ENCODE measurements at regions not wholly inside any gene's neighbourhood (a gene's known extent, or its start where the extent isn't known, plus 50 kb on each side); places are given as distances from the start of the nearest gene placed in this dataset.
"Not testable (repeated sequence)": the region's sequence is repeated elsewhere in the genome, so short reads cannot be mapped to it uniquely, and the experiment has no call there.

DNA sequence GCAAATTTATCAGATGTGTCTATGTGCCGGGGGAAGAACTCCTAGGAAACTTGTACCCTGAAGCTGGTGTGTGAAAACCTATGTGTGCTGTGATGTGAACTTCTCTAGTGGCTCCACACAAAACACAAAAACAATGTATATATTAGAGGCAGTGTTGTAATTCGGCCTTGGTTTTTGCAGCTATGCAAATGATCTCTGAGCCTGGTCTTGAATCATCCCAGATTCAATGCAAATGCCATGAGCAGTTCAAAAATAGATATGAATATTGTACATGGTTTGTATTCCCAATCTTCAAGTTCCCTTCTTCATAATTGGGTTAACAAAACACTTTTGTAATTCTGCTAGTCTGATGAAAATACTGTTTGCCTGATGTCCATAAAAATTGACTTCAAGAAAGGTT, 152.6 kb downstream of the MFSD1 start:
- Histone ChIP-seq H3K27me3 (ENCODE audit: control insufficient read depth in 1 of 2, insufficient read depth in 2 of 2, low read length in 1 of 2) (no peaks in the 10 kb centered on the region), H3K27ac (ENCODE audit: low read depth in 1 of 2, low read length in 2 of 2) (no peak overlapping the region), H3K4me1 (ENCODE audit: control insufficient read depth in 1 of 2, insufficient read depth in 2 of 2, low read length in 2 of 2) (no peaks in the 10 kb centered on the region), H3K9me3 (ENCODE audit: control insufficient read depth, low read length) (no peaks in the 10 kb centered on the region), H3K4me3 (ENCODE audit: low read length in 2 of 2) (no peak overlapping the region), H3K36me3 (ENCODE audit: control insufficient read depth in 1 of 2, insufficient read depth in 2 of 2, low read length in 1 of 2) (no peaks in the 10 kb centered on the region)
- DNase-seq (no peak), ATAC-seq (ENCODE audit: low FRiP score) (no peak)
- whole genome bisulfite sequencing, 2 donors: 67 to 69% methylated on average over 2 of the region's 2 CpGs
- intact Hi-C loops (cut with DNase I): no loop called here

DNA sequence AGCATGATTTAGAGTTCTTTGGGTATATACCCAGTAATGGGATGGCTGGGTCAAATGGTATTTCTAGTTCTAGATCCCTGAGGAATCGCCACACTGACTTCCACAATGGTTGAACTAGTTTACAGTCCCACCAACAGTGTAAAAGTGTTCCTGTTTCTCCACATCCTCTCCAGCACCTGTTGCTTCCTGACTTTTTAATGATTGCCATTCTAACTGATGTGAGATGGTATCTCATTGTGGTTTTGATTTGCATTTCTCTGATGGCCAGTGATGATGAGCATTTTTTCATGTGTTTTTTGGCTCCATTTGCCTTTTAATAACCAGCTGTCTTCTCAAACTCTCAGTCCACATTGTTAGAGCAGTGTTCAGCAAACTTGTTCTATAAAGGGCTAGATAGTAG, 155.9 kb downstream of the MFSD1 start:
- DNase-seq; H3K36me3 ChIP-seq (ENCODE audit: control insufficient read depth in 1 of 2, insufficient read depth in 2 of 2, low read length in 1 of 2); H3K27ac ChIP-seq (ENCODE audit: low read depth in 1 of 2, low read length in 2 of 2); ATAC-seq (ENCODE audit: low FRiP score); intact Hi-C loops (cut with DNase I); H3K27me3 ChIP-seq (ENCODE audit: control insufficient read depth in 1 of 2, insufficient read depth in 2 of 2, low read length in 1 of 2); H3K4me3 ChIP-seq (ENCODE audit: low read length in 2 of 2); H3K4me1 ChIP-seq (ENCODE audit: control insufficient read depth in 1 of 2, insufficient read depth in 2 of 2, low read length in 2 of 2); H3K9me3 ChIP-seq (ENCODE audit: control insufficient read depth, low read length): not testable (repeated sequence)
- WGBS, 2 donors: no CpG with 5 or more reads among the region's 1 CpG

DNA sequence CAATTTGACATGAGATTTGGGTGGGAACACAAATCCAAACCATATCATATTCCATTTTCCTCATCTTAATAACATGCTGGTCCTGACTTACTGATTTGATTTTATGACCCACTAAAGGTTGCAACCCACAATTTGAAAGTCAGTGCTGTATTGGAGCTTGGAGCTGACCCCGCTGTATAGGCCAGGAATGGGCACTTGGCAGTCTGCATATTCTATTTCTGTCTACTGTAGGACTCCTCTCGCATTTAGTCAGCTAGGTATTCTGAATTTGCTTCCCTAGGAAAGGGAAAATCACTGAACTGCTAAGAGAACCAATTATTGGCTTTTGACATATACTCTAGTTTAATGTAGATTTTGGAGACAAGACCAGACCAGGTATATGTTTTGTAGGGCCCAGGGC, 157.0 kb downstream of the MFSD1 start:
- Histone ChIP-seq H3K27ac (ENCODE audit: low read depth in 1 of 2, low read length in 2 of 2) (no peak overlapping the region), H3K27me3 (ENCODE audit: control insufficient read depth in 1 of 2, insufficient read depth in 2 of 2, low read length in 1 of 2) (no peaks in the 10 kb centered on the region), H3K36me3 (ENCODE audit: control insufficient read depth in 1 of 2, insufficient read depth in 2 of 2, low read length in 1 of 2) (no peaks in the 10 kb centered on the region), H3K4me1 (ENCODE audit: control insufficient read depth in 1 of 2, insufficient read depth in 2 of 2, low read length in 2 of 2) (no peaks in the 10 kb centered on the region), H3K9me3 (ENCODE audit: control insufficient read depth, low read length) (no peaks in the 10 kb centered on the region), H3K4me3 (ENCODE audit: low read length in 2 of 2) (no peak overlapping the region)
- WGBS, 2 donors: 80 to 81% methylated on average over 2 of the region's 2 CpGs
- DNase-seq: no peak
- intact Hi-C loops (cut with DNase I): no loop called here
- ATAC-seq (ENCODE audit: low FRiP score): no peak

DNA sequence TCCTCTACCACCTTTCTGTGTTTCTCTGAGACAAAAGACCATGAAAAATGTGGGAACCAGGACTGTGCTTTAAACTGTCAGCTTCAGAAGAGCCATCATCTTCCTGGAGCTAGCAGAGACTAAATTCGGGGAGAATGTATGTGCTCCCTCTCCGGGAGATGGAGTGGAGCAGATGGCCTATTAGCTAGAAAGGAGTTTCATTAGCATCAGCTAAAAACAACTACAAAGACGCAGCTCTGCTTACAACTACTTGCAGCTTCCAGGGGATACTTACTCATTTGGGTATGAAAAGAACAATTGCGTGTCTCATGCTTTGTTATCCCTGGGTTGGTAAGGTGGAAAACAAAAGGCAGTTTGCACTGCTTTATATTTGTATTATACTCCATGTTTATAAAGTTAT, 159.6 kb downstream of the MFSD1 start:
- ATAC-seq (ENCODE audit: low FRiP score): no peak
- Histone ChIP-seq H3K27me3 (ENCODE audit: control insufficient read depth in 1 of 2, insufficient read depth in 2 of 2, low read length in 1 of 2) (no peaks in the 10 kb centered on the region), H3K4me1 (ENCODE audit: control insufficient read depth in 1 of 2, insufficient read depth in 2 of 2, low read length in 2 of 2) (no peaks in the 10 kb centered on the region), H3K9me3 (ENCODE audit: control insufficient read depth, low read length) (no peaks in the 10 kb centered on the region), H3K27ac (ENCODE audit: low read depth in 1 of 2, low read length in 2 of 2) (no peak overlapping the region), H3K4me3 (ENCODE audit: low read length in 2 of 2) (no peak overlapping the region), H3K36me3 (ENCODE audit: control insufficient read depth in 1 of 2, insufficient read depth in 2 of 2, low read length in 1 of 2) (no peaks in the 10 kb centered on the region)
- 43 to 44% methylated on average over 4 of the region's 4 CpGs for WGBS, 2 donors
- DNase-seq: no peak
- intact Hi-C loops (cut with DNase I): no loop called here

DNA sequence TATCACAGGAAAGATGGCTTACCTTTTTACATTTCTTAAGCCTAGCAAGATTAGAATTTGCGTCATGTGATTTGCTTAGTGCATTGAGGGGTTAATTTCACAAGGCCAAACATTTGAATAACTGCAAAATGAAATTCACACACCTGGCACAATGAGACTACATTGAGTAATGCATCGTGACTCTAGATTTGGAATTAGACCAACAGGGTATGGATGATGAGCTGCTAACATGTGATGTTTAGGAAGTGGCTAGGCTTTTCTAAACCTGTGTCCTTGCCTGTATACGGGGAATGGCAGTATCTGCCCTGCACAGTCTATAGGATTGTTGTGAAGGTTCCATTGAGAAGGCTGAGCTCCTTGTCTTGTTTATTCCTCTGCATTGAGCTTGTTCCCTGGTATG, 160.1 kb downstream of the MFSD1 start:
- intact Hi-C loops (cut with DNase I): no loop called here
- Histone ChIP-seq H3K9me3 (ENCODE audit: control insufficient read depth, low read length) (no peaks in the 10 kb centered on the region), H3K4me3 (ENCODE audit: low read length in 2 of 2) (no peak overlapping the region), H3K36me3 (ENCODE audit: control insufficient read depth in 1 of 2, insufficient read depth in 2 of 2, low read length in 1 of 2) (no peaks in the 10 kb centered on the region), H3K27ac (ENCODE audit: low read depth in 1 of 2, low read length in 2 of 2) (no peak overlapping the region), H3K4me1 (ENCODE audit: control insufficient read depth in 1 of 2, insufficient read depth in 2 of 2, low read length in 2 of 2) (no peaks in the 10 kb centered on the region), H3K27me3 (ENCODE audit: control insufficient read depth in 1 of 2, insufficient read depth in 2 of 2, low read length in 1 of 2) (no peaks in the 10 kb centered on the region)
- 79 to 83% methylated on average over 3 of the region's 3 CpGs for WGBS, 2 donors
- DNase-seq (no peak), ATAC-seq (ENCODE audit: low FRiP score) (no peak)

DNA sequence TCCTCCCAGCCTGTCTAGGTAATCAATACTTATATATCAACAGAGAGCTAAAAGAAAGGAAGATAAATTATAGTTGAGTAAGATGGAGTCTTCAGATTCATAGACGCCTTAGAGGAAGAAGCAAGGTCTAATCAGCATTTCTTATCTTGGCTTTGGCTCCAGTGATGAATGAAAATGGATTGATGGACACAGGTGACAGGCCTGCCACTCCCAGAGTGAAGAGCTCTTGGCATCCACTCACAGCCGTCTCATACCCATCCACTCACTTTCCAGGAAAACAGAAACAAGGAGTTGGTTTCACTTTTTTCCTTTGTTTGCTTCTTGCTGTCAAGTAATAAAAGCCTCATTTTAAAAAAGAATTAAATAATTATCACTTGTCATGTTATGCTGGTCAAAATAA, 168.2 kb downstream of the MFSD1 start:
- ATAC-seq (ENCODE audit: low FRiP score) (no peak), DNase-seq (no peak)
- no peaks in the 10 kb centered on the region for H3K9me3 ChIP-seq (ENCODE audit: control insufficient read depth, low read length)
- H3K36me3 ChIP-seq (ENCODE audit: control insufficient read depth in 1 of 2, insufficient read depth in 2 of 2, low read length in 1 of 2): no peaks in the 10 kb centered on the region
- H3K4me1 ChIP-seq (ENCODE audit: control insufficient read depth in 1 of 2, insufficient read depth in 2 of 2, low read length in 2 of 2): no peaks in the 10 kb centered on the region
- intact Hi-C loops (cut with DNase I): no loop called here
- no peak overlapping the region for H3K27ac ChIP-seq (ENCODE audit: low read depth in 1 of 2, low read length in 2 of 2)
- no peaks in the 10 kb centered on the region for H3K27me3 ChIP-seq (ENCODE audit: control insufficient read depth in 1 of 2, insufficient read depth in 2 of 2, low read length in 1 of 2)
- 60 to 70% methylated on average over 2 of the region's 2 CpGs for WGBS, 2 donors
- no peak overlapping the region for H3K4me3 ChIP-seq (ENCODE audit: low read length in 2 of 2)

DNA sequence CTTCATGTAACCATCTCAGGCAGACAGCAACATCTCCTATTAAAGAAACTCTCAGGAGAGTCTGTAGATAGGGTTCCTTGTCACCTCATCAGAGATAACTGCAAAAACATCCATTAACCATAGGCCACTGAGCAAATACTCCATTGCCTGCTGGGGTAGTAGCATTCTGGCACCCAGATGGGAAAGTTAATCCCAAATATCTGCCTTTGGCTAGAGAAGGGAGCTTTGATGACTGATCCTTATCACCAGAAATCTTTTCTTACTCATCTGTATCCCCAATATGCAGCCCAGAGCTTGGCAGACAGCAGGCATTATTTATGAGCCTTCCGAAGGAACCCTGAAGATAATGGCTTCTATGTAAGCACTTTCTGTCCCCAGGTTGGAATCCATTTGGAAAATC, 173.1 kb downstream of the MFSD1 start:
- no peak for DNase-seq
- no peak for ATAC-seq (ENCODE audit: low FRiP score)
- Histone ChIP-seq H3K36me3 (ENCODE audit: control insufficient read depth in 1 of 2, insufficient read depth in 2 of 2, low read length in 1 of 2) (no peaks in the 10 kb centered on the region), H3K27ac (ENCODE audit: low read depth in 1 of 2, low read length in 2 of 2) (no peak overlapping the region), H3K27me3 (ENCODE audit: control insufficient read depth in 1 of 2, insufficient read depth in 2 of 2, low read length in 1 of 2) (no peaks in the 10 kb centered on the region), H3K4me3 (ENCODE audit: low read length in 2 of 2) (no peak overlapping the region), H3K4me1 (ENCODE audit: control insufficient read depth in 1 of 2, insufficient read depth in 2 of 2, low read length in 2 of 2) (no peaks in the 10 kb centered on the region), H3K9me3 (ENCODE audit: control insufficient read depth, low read length) (no peaks in the 10 kb centered on the region)
- intact Hi-C loops (cut with DNase I): no loop called here
- WGBS, 2 donors: 73 to 79% methylated on average over 1 of the region's 1 CpG

DNA sequence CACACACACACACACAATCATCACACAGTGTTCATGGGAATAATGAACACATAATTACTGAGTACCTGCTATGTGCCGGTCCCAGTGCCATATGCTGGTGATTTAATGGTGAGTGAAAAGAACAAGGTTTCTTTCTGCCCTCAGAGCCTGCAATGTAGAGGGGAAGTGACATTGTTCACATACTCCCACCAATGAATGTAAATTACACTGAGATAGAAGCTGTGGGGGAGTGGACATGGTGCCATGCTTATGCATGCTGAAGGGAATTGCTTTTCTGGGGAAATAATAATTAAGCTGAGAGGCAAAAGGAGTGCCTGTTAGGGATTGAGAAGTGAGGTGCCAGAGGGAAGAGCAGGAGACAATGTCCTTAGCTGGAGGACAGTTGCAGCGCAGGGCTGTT, 175.1 kb downstream of the MFSD1 start:
- H3K4me3 ChIP-seq (ENCODE audit: low read length in 2 of 2): no peak overlapping the region
- WGBS, 2 donors: 68 to 71% methylated on average over 2 of the region's 2 CpGs
- H3K27me3 ChIP-seq (ENCODE audit: control insufficient read depth in 1 of 2, insufficient read depth in 2 of 2, low read length in 1 of 2): no peaks in the 10 kb centered on the region
- no peak overlapping the region for H3K27ac ChIP-seq (ENCODE audit: low read depth in 1 of 2, low read length in 2 of 2)
- H3K9me3 ChIP-seq (ENCODE audit: control insufficient read depth, low read length): peaks cover 3% of the 10 kb centered on the region
- DNase-seq: no peak
- H3K36me3 ChIP-seq (ENCODE audit: control insufficient read depth in 1 of 2, insufficient read depth in 2 of 2, low read length in 1 of 2): no peaks in the 10 kb centered on the region
- no peak for ATAC-seq (ENCODE audit: low FRiP score)
- no peaks in the 10 kb centered on the region for H3K4me1 ChIP-seq (ENCODE audit: control insufficient read depth in 1 of 2, insufficient read depth in 2 of 2, low read length in 2 of 2)
- intact Hi-C loops (cut with DNase I): no loop called here

DNA sequence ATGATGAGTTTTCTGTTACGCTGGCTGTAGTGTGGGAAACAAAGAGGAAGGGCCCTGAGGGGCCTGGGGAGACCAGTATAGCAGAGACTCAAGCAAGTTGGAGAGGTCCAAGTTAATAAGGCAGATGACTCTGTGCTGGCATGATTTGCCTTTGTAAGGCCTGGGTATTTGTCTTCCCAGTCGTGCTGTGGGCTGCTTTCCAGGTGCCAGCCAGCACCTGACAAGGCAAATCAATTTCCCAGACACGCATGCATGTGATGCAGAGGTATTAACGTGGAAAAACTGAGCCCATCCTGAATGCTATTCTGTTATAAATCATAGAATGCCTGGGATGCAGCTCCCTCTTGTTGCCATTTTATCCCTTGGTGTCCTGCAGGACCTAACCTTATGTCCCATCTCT, 175.6 kb downstream of the MFSD1 start:
- 56 to 64% methylated on average over 4 of the region's 4 CpGs for WGBS, 2 donors
- ATAC-seq (ENCODE audit: low FRiP score) (no peak), DNase-seq (no peak)
- intact Hi-C loops (cut with DNase I): no loop called here
- Histone ChIP-seq H3K9me3 (ENCODE audit: control insufficient read depth, low read length) (peaks cover 3% of the 10 kb centered on the region), H3K36me3 (ENCODE audit: control insufficient read depth in 1 of 2, insufficient read depth in 2 of 2, low read length in 1 of 2) (no peaks in the 10 kb centered on the region), H3K27me3 (ENCODE audit: control insufficient read depth in 1 of 2, insufficient read depth in 2 of 2, low read length in 1 of 2) (no peaks in the 10 kb centered on the region), H3K4me3 (ENCODE audit: low read length in 2 of 2) (no peak overlapping the region), H3K4me1 (ENCODE audit: control insufficient read depth in 1 of 2, insufficient read depth in 2 of 2, low read length in 2 of 2) (no peaks in the 10 kb centered on the region), H3K27ac (ENCODE audit: low read depth in 1 of 2, low read length in 2 of 2) (no peak overlapping the region)
